ENCODE measurements at regions not wholly inside any gene's neighbourhood (a gene's known extent, or its start where the extent isn't known, plus 50 kb on each side); places are given as distances from the start of the nearest gene placed in this dataset.

- DNase-seq (ENCODE audit: low read depth): no peak
These were observed 198.7 kb downstream of the SKIDA1 start for GRCh38 chr10:21326594-21327288.

GRCh38 chr10:21318540-21319167 is 206.8 kb downstream of the SKIDA1 start:
- DNase-seq (ENCODE audit: low read depth): no peak

- no peak for DNase-seq (ENCODE audit: low read depth)
These were observed 207.6 kb downstream of the SKIDA1 start for GRCh38 chr10:21317902-21318301.

GRCh38 chr10:21315645-21316220 is 209.7 kb downstream of the SKIDA1 start:
- DNase-seq (ENCODE audit: low read depth): no peak

- no peak for DNase-seq (ENCODE audit: low read depth)
These were observed 210.4 kb downstream of the SKIDA1 start for GRCh38 chr10:21314906-21315644.

GRCh38 chr10:21314111-21314626 is 211.3 kb downstream of the SKIDA1 start:
- DNase-seq (ENCODE audit: low read depth): no peak

GRCh38 chr10:21313691-21314090 is 211.8 kb downstream of the SKIDA1 start:
- no peak for DNase-seq (ENCODE audit: low read depth)

GRCh38 chr10:21311426-21311825 is 214.1 kb downstream of the SKIDA1 start:
- no peak for DNase-seq (ENCODE audit: low read depth)

GRCh38 chr10:21309427-21309826 is 216.1 kb downstream of the SKIDA1 start:
- DNase-seq (ENCODE audit: low read depth): no peak

GRCh38 chr10:21308946-21309345 is 216.5 kb downstream of the SKIDA1 start:
- DNase-seq (ENCODE audit: low read depth): no peak

GRCh38 chr10:21308018-21308417 is 217.5 kb downstream of the SKIDA1 start:
- DNase-seq (ENCODE audit: low read depth): no peak

- DNase-seq (ENCODE audit: low read depth): no peak
These were observed 220.9 kb downstream of the SKIDA1 start for GRCh38 chr10:21304608-21305007.

- DNase-seq (ENCODE audit: low read depth): no peak
These were observed 221.3 kb downstream of the SKIDA1 start for GRCh38 chr10:21304198-21304597.

- no peak for DNase-seq (ENCODE audit: low read depth)
These were observed 224.9 kb downstream of the SKIDA1 start for GRCh38 chr10:21300551-21300950.

GRCh38 chr10:21299330-21299729 is 226.2 kb downstream of the SKIDA1 start:
- no peak for DNase-seq (ENCODE audit: low read depth)

- no peak for DNase-seq (ENCODE audit: low read depth)
These were observed 226.8 kb downstream of the SKIDA1 start for GRCh38 chr10:21298701-21299100.

- DNase-seq (ENCODE audit: low read depth): no peak
These were observed 227.7 kb downstream of the SKIDA1 start for GRCh38 chr10:21297603-21298383.

GRCh38 chr10:21296575-21297355 is 228.7 kb downstream of the SKIDA1 start:
- no peak for DNase-seq (ENCODE audit: low read depth)

- DNase-seq (ENCODE audit: low read depth): no peak
These were observed 231.7 kb downstream of the SKIDA1 start for GRCh38 chr10:21293518-21294356.

Measured in CMK (cell line).